ENCODE measurements at regions not wholly inside any gene's neighbourhood (a gene's known extent, or its start where the extent isn't known, plus 50 kb on each side); places are given as distances from the start of the nearest gene placed in this dataset.

DNA sequence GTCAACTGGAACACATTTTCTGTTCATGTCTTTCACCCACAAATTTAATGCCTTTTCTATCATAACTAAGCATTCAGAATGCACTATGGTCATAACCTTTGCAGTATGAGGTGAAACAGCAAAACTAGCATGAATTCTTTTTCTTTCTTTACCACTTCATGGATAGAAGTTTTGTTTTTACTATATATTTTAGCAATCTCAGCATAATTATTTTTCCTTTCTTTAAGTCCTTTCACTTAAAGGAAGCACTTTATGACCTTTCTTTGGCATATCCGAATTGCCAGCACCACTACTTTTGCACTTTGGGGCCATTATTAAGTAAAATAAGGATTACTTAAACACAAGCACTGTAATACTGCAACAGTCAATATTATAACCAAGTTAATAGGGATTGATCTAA is 115.1 kb upstream of the DKK2 start:
- no peaks in the 10 kb centered on the region for H3K36me3 ChIP-seq (ENCODE audit: insufficient read depth)
- H3K27ac ChIP-seq (ENCODE audit: low read depth): no peak overlapping the region
- Mint-ChIP-seq H3K9me3 (no peaks in the 10 kb centered on the region), H3K27me3 (ENCODE audit: insufficient read depth, low read depth, poor library complexity) (peaks cover 3% of the 10 kb centered on the region), H3K36me3 (ENCODE audit: low read depth) (no peaks in the 10 kb centered on the region; the same call in 2 of the 3 replicates), H3K4me3 (no peak overlapping the region), H3K27ac (no peak overlapping the region), H3K4me1 (peaks cover 31% of the 10 kb centered on the region)
- no peaks in the 10 kb centered on the region for H4K20me1 ChIP-seq (replicated peaks; ENCODE audit: insufficient read depth)
- no peak overlapping the region for H2AFZ ChIP-seq
- no peak overlapping the region for H3K4me2 ChIP-seq
- no peaks in the 10 kb centered on the region for H3K79me2 ChIP-seq (replicated peaks; ENCODE audit: insufficient read depth)
- no peaks in the 10 kb centered on the region for H3F3A ChIP-seq (replicated peaks; ENCODE audit: low read depth)
- H3K27me3 ChIP-seq (ENCODE audit: insufficient read depth): no peaks in the 10 kb centered on the region
- ATAC-seq (no peak), DNase-seq (ENCODE audit: low spot score) (no peak)
- H3K9me2 ChIP-seq (ENCODE audit: insufficient read depth): no peaks in the 10 kb centered on the region
- H3K4me1 ChIP-seq (ENCODE audit: insufficient read depth): peaks cover 14% of the 10 kb centered on the region; the same call in 1 of the 2 replicates
- H3K4me3 ChIP-seq: no peak overlapping the region
- TF ChIP-seq ZNF331 (CRISPR knock-in tag; IDR thresholded peaks at IDR 0.05; ENCODE audit: low read depth): no peak
- TF ChIP-seq EZH2phosphoT487 (IDR thresholded peaks at IDR 0.05; ENCODE audit: unreplicated experiment): no peak
- TF ChIP-seq STAT1 (IDR thresholded peaks at IDR 0.05; ENCODE audit: unreplicated experiment): no peak
- TF ChIP-seq CREB1 (CRISPR knock-in tag; IDR thresholded peaks at IDR 0.05; ENCODE audit: low read depth): no peak
- TF ChIP-seq, protein P1, sequence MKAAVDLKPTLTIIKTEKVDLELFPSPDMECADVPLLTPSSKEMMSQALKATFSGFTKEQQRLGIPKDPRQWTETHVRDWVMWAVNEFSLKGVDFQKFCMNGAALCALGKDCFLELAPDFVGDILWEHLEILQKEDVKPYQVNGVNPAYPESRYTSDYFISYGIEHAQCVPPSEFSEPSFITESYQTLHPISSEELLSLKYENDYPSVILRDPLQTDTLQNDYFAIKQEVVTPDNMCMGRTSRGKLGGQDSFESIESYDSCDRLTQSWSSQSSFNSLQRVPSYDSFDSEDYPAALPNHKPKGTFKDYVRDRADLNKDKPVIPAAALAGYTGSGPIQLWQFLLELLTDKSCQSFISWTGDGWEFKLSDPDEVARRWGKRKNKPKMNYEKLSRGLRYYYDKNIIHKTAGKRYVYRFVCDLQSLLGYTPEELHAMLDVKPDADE (IDR thresholded peaks at IDR 0.05): no peak
- TF ChIP-seq, protein P2, sequence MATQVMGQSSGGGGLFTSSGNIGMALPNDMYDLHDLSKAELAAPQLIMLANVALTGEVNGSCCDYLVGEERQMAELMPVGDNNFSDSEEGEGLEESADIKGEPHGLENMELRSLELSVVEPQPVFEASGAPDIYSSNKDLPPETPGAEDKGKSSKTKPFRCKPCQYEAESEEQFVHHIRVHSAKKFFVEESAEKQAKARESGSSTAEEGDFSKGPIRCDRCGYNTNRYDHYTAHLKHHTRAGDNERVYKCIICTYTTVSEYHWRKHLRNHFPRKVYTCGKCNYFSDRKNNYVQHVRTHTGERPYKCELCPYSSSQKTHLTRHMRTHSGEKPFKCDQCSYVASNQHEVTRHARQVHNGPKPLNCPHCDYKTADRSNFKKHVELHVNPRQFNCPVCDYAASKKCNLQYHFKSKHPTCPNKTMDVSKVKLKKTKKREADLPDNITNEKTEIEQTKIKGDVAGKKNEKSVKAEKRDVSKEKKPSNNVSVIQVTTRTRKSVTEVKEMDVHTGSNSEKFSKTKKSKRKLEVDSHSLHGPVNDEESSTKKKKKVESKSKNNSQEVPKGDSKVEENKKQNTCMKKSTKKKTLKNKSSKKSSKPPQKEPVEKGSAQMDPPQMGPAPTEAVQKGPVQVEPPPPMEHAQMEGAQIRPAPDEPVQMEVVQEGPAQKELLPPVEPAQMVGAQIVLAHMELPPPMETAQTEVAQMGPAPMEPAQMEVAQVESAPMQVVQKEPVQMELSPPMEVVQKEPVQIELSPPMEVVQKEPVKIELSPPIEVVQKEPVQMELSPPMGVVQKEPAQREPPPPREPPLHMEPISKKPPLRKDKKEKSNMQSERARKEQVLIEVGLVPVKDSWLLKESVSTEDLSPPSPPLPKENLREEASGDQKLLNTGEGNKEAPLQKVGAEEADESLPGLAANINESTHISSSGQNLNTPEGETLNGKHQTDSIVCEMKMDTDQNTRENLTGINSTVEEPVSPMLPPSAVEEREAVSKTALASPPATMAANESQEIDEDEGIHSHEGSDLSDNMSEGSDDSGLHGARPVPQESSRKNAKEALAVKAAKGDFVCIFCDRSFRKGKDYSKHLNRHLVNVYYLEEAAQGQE (IDR thresholded peaks at IDR 0.05; ENCODE audit: unreplicated experiment): no peak
- TF ChIP-seq POLR2AphosphoS5 (IDR thresholded peaks at IDR 0.05; ENCODE audit: low read depth): no peak
- TF ChIP-seq JUNB (IDR thresholded peaks at IDR 0.05; ENCODE audit: unreplicated experiment): no peak
- TF ChIP-seq, protein P3, sequence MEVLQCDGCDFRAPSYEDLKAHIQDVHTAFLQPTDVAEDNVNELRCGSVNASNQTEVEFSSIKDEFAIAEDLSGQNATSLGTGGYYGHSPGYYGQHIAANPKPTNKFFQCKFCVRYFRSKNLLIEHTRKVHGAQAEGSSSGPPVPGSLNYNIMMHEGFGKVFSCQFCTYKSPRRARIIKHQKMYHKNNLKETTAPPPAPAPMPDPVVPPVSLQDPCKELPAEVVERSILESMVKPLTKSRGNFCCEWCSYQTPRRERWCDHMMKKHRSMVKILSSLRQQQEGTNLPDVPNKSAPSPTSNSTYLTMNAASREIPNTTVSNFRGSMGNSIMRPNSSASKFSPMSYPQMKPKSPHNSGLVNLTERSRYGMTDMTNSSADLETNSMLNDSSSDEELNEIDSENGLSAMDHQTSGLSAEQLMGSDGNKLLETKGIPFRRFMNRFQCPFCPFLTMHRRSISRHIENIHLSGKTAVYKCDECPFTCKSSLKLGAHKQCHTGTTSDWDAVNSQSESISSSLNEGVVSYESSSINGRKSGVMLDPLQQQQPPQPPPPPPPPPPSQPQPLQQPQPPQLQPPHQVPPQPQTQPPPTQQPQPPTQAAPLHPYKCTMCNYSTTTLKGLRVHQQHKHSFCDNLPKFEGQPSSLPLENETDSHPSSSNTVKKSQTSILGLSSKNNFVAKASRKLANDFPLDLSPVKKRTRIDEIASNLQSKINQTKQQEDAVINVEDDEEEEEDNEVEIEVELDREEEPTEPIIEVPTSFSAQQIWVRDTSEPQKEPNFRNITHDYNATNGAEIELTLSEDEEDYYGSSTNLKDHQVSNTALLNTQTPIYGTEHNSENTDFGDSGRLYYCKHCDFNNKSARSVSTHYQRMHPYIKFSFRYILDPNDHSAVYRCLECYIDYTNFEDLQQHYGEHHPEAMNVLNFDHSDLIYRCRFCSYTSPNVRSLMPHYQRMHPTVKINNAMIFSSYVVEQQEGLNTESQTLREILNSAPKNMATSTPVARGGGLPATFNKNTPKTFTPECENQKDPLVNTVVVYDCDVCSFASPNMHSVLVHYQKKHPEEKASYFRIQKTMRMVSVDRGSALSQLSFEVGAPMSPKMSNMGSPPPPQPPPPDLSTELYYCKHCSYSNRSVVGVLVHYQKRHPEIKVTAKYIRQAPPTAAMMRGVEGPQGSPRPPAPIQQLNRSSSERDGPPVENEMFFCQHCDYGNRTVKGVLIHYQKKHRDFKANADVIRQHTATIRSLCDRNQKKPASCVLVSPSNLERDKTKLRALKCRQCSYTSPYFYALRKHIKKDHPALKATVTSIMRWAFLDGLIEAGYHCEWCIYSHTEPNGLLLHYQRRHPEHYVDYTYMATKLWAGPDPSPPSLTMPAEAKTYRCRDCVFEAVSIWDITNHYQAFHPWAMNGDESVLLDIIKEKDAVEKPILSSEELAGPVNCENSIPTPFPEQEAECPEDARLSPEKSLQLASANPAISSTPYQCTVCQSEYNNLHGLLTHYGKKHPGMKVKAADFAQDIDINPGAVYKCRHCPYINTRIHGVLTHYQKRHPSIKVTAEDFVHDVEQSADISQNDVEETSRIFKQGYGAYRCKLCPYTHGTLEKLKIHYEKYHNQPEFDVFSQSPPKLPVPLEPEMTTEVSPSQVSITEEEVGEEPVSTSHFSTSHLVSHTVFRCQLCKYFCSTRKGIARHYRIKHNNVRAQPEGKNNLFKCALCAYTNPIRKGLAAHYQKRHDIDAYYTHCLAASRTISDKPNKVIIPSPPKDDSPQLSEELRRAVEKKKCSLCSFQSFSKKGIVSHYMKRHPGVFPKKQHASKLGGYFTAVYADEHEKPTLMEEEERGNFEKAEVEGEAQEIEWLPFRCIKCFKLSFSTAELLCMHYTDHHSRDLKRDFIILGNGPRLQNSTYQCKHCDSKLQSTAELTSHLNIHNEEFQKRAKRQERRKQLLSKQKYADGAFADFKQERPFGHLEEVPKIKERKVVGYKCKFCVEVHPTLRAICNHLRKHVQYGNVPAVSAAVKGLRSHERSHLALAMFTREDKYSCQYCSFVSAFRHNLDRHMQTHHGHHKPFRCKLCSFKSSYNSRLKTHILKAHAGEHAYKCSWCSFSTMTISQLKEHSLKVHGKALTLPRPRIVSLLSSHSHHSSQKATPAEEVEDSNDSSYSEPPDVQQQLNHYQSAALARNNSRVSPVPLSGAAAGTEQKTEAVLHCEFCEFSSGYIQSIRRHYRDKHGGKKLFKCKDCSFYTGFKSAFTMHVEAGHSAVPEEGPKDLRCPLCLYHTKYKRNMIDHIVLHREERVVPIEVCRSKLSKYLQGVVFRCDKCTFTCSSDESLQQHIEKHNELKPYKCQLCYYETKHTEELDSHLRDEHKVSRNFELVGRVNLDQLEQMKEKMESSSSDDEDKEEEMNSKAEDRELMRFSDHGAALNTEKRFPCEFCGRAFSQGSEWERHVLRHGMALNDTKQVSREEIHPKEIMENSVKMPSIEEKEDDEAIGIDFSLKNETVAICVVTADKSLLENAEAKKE (CRISPR knock-in tag; IDR thresholded peaks at IDR 0.05): no peak
- TF ChIP-seq EZH2 (IDR thresholded peaks at IDR 0.05; ENCODE audit: low read depth, unreplicated experiment): no peak
- TF ChIP-seq, protein P4, sequence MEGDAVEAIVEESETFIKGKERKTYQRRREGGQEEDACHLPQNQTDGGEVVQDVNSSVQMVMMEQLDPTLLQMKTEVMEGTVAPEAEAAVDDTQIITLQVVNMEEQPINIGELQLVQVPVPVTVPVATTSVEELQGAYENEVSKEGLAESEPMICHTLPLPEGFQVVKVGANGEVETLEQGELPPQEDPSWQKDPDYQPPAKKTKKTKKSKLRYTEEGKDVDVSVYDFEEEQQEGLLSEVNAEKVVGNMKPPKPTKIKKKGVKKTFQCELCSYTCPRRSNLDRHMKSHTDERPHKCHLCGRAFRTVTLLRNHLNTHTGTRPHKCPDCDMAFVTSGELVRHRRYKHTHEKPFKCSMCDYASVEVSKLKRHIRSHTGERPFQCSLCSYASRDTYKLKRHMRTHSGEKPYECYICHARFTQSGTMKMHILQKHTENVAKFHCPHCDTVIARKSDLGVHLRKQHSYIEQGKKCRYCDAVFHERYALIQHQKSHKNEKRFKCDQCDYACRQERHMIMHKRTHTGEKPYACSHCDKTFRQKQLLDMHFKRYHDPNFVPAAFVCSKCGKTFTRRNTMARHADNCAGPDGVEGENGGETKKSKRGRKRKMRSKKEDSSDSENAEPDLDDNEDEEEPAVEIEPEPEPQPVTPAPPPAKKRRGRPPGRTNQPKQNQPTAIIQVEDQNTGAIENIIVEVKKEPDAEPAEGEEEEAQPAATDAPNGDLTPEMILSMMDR (conservative IDR thresholded peaks at IDR 0.05; ENCODE audit: low read depth in 2 of 2): no peak
- no peak for TF ChIP-seq NANOG (IDR thresholded peaks at IDR 0.05; ENCODE audit: borderline replicate concordance)
- no peak for TF ChIP-seq ZNF114 (CRISPR knock-in tag; IDR thresholded peaks at IDR 0.05)

All from GM23338 (cell line).